ENCODE measurements at regions not wholly inside any gene's neighbourhood (a gene's known extent, or its start where the extent isn't known, plus 50 kb on each side); places are given as distances from the start of the nearest gene placed in this dataset.

DNA sequence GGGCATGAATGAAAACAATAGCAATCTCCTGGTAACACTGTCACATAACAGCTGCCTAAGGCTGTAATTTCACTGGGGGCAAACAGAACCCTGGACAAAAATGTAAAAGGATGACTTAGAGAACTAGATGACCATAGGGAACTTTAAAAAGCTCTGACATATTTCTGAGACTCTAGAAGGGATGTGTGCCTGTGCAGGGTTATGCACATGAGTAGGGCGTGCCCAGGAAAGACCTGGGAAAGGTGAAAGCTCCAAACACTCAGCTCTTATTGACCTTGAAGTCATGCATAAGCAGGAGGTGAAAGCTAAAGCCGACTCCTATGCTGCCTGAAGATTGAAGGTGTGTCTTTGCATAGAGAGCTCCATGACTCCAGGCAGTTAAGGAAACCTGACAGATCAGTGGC, 118.4 kb upstream of the BTBD3 start:
- H3K9me3 ChIP-seq = no peaks in the 10 kb centered on the region
- WGBS (ENCODE audit: low lambda C conversion rate) = 11% methylated on average over 2 of the region's 2 CpGs
- TF ChIP-seq TAF1 (IDR thresholded peaks at IDR 0.05; ENCODE audit: borderline replicate concordance, low read depth, low read length) (no peak), SIN3A (IDR thresholded peaks at IDR 0.05; ENCODE audit: borderline replicate concordance, low read depth, low read length) (no peak), FOXJ3 (CRISPR knock-in tag; IDR thresholded peaks at IDR 0.05) (no peak), FOXM1 (IDR thresholded peaks at IDR 0.05; ENCODE audit: low read depth) (no peak), TEAD4 (IDR thresholded peaks at IDR 0.05; ENCODE audit: borderline replicate concordance, insufficient read depth) (no peak), RCOR1 (IDR thresholded peaks at IDR 0.05; ENCODE audit: low read length) (no peak), FOSL2 (IDR thresholded peaks at IDR 0.05; ENCODE audit: borderline replicate concordance, low read depth) (no peak), SMC3 (IDR thresholded peaks at IDR 0.05; ENCODE audit: low read depth, low read length) (no peak), MEF2A (IDR thresholded peaks at IDR 0.05; ENCODE audit: borderline replicate concordance, low read depth) (no peak), YY1 (IDR thresholded peaks at IDR 0.05; ENCODE audit: low read depth) (no peak), GATA2 (CRISPR knock-in tag; IDR thresholded peaks at IDR 0.05) (no peak), CHD2 (IDR thresholded peaks at IDR 0.05; ENCODE audit: low read length, partially characterized antibody) (no peak), NFIC (IDR thresholded peaks at IDR 0.05; ENCODE audit: borderline replicate concordance) (no peak), TCF12 (IDR thresholded peaks at IDR 0.05) (no peak), POLR2AphosphoS5 (IDR thresholded peaks at IDR 0.05; ENCODE audit: low read depth, low read length) (no peak), RAD21 (IDR thresholded peaks at IDR 0.05; ENCODE audit: low read length) (no peak), JUND (IDR thresholded peaks at IDR 0.05) (no peak)
- TF ChIP-seq, protein P1, sequence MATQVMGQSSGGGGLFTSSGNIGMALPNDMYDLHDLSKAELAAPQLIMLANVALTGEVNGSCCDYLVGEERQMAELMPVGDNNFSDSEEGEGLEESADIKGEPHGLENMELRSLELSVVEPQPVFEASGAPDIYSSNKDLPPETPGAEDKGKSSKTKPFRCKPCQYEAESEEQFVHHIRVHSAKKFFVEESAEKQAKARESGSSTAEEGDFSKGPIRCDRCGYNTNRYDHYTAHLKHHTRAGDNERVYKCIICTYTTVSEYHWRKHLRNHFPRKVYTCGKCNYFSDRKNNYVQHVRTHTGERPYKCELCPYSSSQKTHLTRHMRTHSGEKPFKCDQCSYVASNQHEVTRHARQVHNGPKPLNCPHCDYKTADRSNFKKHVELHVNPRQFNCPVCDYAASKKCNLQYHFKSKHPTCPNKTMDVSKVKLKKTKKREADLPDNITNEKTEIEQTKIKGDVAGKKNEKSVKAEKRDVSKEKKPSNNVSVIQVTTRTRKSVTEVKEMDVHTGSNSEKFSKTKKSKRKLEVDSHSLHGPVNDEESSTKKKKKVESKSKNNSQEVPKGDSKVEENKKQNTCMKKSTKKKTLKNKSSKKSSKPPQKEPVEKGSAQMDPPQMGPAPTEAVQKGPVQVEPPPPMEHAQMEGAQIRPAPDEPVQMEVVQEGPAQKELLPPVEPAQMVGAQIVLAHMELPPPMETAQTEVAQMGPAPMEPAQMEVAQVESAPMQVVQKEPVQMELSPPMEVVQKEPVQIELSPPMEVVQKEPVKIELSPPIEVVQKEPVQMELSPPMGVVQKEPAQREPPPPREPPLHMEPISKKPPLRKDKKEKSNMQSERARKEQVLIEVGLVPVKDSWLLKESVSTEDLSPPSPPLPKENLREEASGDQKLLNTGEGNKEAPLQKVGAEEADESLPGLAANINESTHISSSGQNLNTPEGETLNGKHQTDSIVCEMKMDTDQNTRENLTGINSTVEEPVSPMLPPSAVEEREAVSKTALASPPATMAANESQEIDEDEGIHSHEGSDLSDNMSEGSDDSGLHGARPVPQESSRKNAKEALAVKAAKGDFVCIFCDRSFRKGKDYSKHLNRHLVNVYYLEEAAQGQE (IDR thresholded peaks at IDR 0.05; ENCODE audit: low read depth, low read length) = no peak
- TF ChIP-seq, protein P2, sequence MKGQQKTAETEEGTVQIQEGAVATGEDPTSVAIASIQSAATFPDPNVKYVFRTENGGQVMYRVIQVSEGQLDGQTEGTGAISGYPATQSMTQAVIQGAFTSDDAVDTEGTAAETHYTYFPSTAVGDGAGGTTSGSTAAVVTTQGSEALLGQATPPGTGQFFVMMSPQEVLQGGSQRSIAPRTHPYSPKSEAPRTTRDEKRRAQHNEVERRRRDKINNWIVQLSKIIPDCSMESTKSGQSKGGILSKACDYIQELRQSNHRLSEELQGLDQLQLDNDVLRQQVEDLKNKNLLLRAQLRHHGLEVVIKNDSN (IDR thresholded peaks at IDR 0.05; ENCODE audit: borderline replicate concordance, low read depth) = no peak
- TF ChIP-seq, protein P3, sequence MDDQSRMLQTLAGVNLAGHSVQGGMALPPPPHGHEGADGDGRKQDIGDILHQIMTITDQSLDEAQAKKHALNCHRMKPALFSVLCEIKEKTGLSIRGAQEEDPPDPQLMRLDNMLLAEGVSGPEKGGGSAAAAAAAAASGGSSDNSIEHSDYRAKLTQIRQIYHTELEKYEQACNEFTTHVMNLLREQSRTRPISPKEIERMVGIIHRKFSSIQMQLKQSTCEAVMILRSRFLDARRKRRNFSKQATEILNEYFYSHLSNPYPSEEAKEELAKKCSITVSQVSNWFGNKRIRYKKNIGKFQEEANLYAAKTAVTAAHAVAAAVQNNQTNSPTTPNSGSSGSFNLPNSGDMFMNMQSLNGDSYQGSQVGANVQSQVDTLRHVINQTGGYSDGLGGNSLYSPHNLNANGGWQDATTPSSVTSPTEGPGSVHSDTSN (IDR thresholded peaks at IDR 0.05) = no peak
- no peaks in the 10 kb centered on the region for H3K9me2 ChIP-seq
- no peaks in the 10 kb centered on the region for H3F3A ChIP-seq (replicated peaks; ENCODE audit: insufficient read depth)
- no peaks in the 10 kb centered on the region for H3K27me3 ChIP-seq (ENCODE audit: insufficient read depth)
- no peaks in the 10 kb centered on the region for H3K36me3 ChIP-seq (replicated peaks in 1 of 2; ENCODE audit: control insufficient read depth in 1 of 2, insufficient read depth in 2 of 2, low read length in 1 of 2)
- H3K4me2 ChIP-seq = no peak overlapping the region
- ChIA-PET CTCF (interaction anchor here (0.6 to 0.9 kb wide), 5 partner anchors 8 to 96 kb away, joined by 3 to 4 read pairs (median 3); no protein-coding TSS in a partner anchor), POLR2A (no interaction called here)
- H3K4me3 ChIP-seq (ENCODE audit: low read depth in 2 of 2, low read length in 1 of 2) = no peak overlapping the region
- H3K27ac ChIP-seq (ENCODE audit: low read depth in 2 of 2, low read length in 1 of 2) = no peak overlapping the region
- no peak for DNase-seq
- no peaks in the 10 kb centered on the region for H3K79me2 ChIP-seq (ENCODE audit: insufficient read depth)
- no peaks in the 10 kb centered on the region; a peak in 3 of 4 replicates for H3K4me1 ChIP-seq (ENCODE audit: control insufficient read depth in 1 of 2, insufficient read depth in 2 of 2, low read depth in 1 of 2, low read length in 1 of 2)
- H4K20me1 ChIP-seq (ENCODE audit: insufficient read depth) = no peaks in the 10 kb centered on the region
- no peak overlapping the region for H2AFZ ChIP-seq (ENCODE audit: low read depth)
- H3K9ac ChIP-seq = no peak overlapping the region
